ENCODE measurements at regions not wholly inside any gene's neighbourhood (a gene's known extent, or its start where the extent isn't known, plus 50 kb on each side); places are given as distances from the start of the nearest gene placed in this dataset.
"Not testable (repeated sequence)": the region's sequence is repeated elsewhere in the genome, so short reads cannot be mapped to it uniquely, and the experiment has no call there.

DNA sequence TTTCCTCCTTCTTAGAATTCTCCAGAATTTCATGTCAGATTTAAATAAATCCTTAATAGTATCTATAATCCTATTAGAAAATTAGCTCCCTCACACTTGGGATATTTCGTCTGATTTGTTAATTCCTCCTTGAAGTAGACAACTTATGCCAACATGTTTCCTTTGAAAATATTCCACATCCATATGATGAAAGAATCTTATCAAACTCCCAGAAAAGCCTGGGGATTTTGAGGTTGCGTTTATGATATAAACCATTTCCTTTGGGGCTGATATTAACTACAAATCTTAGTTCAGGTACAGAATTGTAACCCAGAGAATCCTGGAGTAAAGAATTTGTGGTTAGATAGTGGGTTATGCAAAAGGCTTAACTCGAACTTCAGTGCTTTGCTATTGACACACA is 2373.8 kb upstream of the ACO1 start:
- DNase-seq (ENCODE audit: low spot score): no peak

- DNase-seq (ENCODE audit: low spot score): no peak
Measured at GRCh38 chr9:30012622-30013021, 2371.8 kb upstream of the ACO1 start.

GRCh38 chr9:30015073-30015472 is 2369.4 kb upstream of the ACO1 start:
- no peak for DNase-seq (ENCODE audit: low spot score)

- DNase-seq (ENCODE audit: low spot score): no peak
Measured at GRCh38 chr9:30020161-30020560, 2364.3 kb upstream of the ACO1 start.

DNA sequence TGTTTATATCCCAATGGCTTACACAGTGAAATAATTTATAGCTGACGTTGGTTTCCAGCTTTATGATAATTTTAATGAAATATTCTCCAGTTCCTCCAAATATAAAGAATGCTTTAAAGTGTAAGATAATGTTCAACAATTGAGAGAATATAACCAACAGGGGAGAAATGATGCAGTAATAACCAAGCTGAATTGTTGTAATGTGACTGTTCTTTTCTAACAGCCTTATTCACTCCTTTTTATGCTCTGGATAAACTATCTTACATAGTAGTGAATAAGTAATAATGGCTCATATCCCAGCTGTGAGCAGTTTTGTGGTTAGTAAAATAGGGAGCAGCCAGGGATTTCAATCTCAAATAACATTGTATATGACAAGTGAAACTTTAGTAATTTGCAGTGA is 2348.7 kb upstream of the ACO1 start:
- no peak for DNase-seq (ENCODE audit: low spot score)

DNA sequence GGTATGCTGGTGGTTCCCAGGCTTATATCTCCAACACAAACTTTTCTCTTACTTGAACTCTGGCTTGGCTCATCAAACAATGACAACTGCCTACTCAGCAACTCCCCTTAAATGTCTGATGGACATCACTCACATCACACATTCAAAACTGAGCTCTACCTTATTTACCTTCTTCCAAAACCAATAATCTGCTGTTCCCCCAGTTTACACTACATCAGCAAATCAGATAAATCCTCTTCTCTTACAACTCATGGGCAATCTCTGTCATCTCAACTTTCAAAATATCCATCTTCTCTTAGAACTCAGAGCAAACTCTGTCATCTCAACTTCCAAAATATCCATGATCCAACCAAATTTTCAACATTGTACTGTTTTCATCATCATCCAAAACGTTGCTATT is 2347.9 kb upstream of the ACO1 start:
- no peak for DNase-seq (ENCODE audit: low spot score)

DNA sequence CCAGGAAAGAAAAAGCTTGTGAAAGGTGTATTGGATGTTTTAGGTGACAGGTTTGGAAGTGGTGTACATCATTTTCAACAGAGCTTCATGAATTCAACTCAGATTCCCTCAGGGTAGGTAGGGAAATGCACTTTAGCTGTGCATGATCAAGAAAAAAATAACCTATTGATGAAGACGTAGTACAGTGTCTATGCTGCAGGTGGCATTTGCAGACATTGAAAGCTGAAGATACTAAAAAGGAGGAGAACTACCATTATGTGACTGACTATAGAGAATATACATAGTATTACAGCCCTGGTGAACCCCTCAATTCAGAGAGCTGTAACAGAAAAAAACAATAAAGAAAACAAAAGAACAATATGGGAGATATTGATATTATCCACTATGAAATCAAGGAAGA is 2344.7 kb upstream of the ACO1 start:
- no peak for DNase-seq (ENCODE audit: low spot score)

GRCh38 chr9:30048396-30048795 is 2336.0 kb upstream of the ACO1 start:
- DNase-seq (ENCODE audit: low spot score): no peak

DNA sequence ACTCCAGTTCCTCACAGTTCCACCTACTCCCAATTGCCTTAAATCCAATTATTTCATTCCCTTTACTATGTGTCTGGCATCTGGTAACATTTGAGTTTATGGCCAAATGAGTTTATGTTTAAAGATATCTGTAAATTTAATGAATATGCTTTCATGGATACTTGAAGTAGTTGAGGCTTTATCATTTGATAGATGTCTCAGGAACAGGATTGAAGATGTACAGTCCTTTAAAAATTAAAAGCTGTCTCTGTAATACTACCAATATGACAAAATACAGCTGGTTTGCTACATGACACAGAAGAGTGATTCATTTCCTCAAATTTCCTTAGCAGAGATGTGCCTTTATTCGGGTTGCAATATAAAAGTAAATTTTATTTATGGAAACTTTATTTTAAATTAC is 2326.0 kb upstream of the ACO1 start:
- DNase-seq (ENCODE audit: low spot score): no peak

DNA sequence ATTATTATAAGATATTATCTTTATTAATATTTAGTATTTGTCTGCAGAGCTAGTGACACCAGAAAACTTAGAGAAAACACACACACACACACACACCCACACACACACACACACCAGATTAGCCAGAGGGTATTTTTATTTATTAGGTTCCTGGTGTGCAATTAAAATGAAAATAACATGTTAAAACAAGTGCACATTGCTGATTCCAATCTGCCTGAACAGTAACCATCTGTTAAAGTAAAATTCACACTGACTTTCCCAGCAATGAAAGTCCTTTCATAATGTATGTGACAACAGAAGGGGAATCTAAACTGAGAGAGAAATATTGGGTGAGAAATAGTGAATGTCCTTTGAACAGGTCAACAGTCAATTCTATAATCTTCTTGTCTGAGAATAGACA is 2323.5 kb upstream of the ACO1 start:
- no peak for DNase-seq (ENCODE audit: low spot score)

- DNase-seq (ENCODE audit: low spot score): no peak
Measured at GRCh38 chr9:30065888-30066287, 2318.6 kb upstream of the ACO1 start.

- not testable (repeated sequence) for DNase-seq (ENCODE audit: low spot score)
Measured at GRCh38 chr9:30069236-30069635, 2315.2 kb upstream of the ACO1 start.

DNA sequence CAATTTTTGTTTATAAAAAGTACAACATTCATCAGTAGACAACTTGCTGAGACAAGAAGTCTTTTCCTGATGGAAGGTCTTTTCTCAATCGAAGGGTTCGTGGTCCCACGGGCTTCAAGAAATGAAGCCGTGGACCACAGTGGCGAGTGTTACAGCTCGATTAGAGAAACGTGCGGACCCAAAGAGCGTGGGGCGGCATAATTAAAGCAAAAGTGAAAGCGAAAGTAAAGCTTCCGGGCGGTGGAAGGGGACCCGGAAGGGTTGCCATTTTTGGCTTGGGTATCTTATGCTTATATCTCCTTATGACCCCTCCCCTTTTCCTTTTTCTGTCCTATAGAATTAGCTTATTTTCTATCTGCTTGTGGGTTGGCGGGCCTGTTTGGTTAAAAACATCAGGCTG is 2309.4 kb upstream of the ACO1 start:
- DNase-seq (ENCODE audit: low spot score): no peak

DNA sequence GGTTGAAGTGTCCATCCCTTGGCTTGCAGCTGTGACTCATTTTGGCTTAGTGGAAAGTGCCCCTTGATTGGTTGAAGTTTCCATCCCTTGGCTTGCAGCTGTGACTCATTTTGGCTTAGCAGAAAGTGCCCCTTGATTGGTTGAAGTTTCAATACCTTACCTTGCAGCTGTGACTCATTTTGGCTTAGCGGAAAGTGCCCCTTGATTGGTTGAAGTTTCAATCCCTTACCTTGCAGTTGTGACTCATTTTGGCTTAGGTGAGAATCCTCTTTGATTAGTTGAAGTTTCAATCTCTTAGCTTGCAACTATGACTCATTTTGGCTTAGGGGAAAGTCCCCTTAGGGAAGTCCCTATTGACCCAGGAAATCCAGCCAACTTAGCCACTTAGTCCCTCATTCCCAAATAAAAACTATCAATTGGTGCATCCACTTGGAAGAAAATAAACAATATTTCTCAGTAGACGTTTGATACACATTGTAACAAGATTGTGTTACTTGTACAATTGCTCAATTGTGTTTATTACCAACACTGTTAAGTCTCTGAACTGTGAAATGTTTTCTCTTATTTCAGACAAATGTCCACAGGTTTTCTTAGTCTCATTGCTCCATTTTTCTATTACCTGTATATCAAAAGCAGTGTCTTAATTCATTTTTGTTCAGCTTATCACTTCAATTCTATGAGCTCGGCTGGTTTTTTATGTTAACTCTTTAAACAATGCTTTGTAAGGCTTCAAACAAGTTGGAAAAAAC is 2308.8 kb upstream of the ACO1 start:
- no peak for DNase-seq (ENCODE audit: low spot score)

DNA sequence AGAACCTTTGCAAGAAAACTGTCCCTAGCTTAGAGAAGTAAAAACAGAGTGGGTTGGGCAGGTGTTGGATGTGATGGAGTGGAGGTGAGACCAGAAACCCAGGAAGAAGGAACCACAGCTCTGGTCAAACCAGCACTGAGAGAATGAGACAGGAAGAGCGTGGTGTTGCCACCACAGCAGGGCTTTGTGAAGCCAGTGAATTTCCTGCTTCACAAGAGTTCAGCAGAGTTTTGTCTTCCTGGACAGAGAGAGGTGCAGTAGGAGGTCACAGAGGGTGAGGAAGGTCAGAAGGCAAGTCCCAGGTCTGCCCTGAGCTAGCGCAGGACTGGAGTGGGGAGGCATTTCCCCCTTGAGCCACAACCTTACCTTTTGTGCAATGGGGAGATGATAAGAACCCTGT is 2306.2 kb upstream of the ACO1 start:
- no peak for DNase-seq (ENCODE audit: low spot score)

DNA sequence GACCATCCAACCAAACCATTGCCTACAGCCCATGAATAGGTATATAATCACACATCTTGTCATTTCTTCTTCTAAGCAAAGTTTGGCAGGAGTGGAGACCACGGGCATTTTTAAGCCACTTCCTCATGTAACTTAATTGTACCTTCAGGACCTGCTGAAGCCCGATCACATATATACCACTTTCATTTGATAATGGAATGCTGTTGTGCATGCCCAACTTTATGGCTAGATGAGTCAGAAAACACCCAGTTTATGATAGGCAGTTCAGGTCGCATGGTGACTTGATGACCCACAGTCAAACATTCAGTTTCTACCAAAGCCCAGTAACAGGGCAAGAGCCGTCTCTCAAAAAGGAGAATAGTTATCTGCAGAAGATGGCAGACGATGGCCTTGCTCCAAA is 2295.0 kb upstream of the ACO1 start:
- no peak for DNase-seq (ENCODE audit: low spot score)

DNA sequence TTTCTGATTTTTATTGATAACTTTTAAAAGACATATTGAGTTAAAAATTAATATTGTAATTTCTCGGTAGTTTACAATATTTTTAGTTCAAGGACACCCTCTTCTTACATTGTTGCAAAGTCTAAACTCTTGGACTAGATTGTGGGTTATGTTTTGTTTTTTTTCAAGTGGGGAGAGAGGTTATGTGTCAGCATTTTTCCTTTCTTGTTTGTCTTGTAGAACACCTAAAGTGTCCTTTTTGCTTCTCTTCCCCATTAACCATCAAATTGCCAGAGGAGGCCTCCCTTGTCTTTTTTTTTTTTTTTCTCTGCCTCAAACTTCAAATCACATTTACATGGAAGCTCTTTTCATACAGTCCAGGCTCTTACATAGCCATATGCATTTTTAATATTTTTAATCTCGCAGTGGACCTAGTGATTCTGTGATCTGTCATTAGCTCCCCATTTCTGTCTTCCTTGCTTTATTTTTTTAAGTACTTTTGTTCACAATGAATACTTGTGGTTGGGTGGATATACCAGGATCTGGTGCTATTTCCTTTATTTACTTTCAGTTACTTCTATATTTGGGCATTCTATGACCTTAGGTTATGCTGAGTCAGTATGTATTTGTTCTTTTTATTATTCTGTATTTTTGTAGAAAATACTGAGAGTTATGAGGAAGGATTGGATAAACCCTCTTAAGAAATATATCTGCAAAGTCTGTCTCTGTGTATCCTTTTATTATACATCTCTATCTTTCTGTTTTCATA is 2280.6 kb upstream of the ACO1 start:
- no peak for DNase-seq (ENCODE audit: low spot score)

DNA sequence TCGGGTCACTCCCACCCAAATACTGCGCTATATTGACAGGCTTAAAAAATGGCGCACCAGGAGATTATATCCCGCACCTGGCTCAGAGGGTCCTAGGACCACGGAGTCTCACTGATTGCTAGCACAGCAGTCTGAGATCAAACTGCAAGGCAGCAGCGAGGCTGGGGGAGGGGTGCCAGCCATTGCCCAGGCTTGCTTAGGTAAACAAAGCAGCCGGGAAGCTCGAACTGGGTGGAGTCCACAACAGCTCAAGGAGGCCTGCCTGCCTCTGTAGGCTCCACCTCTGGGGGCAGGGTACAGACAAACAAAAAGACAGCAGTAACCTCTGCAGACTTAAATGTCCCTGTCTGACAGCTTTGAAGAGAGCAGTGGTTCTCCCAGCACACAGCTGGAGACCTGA is 2277.3 kb upstream of the ACO1 start:
- not testable (repeated sequence) for DNase-seq (ENCODE audit: low spot score)

DNA sequence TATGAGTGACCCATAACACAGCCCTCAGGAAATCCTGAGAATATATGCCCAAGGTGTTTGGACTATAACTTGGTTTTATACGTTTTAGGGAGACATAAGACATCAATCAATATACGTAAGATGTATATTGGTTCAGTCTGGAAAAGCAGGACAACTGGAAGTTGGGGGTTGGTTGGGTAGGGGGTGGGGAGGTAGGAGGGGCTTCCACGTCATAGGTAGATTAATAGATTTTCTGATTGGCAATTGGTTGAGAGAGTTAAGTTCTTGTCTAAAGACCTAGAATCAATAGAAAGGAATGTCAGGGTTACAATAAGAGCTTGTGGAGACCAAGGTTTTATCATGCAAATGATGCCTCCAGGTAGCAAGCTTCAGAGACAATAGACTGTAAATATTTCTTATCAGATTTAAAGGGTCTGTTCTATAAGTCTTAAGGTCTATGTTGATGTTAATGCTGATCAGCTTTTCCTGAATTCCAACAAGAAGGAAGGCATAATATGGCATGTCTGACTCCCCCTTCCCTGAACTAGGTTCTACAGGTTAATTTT is 2267.7 kb upstream of the ACO1 start:
- no peak for DNase-seq (ENCODE audit: low spot score)

DNA sequence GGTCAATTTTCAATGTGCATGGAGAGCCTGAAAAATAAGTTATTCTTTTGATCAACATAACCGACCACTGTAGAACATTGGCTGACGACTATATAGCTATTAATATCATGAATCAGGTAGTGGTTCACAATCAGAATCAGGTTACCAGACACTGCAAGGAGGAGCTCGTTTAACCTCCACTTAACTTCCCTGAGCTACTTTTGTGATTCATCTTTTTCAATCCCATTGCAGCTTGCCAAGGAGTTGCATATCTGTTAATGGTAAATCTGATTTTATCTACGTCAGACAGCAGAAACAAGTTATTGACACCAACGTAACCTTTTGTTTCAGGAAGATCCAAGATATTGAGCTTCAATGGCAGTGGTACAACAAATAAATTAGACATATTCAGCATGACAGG is 2263.8 kb upstream of the ACO1 start:
- no peak for DNase-seq (ENCODE audit: low spot score)

DNA sequence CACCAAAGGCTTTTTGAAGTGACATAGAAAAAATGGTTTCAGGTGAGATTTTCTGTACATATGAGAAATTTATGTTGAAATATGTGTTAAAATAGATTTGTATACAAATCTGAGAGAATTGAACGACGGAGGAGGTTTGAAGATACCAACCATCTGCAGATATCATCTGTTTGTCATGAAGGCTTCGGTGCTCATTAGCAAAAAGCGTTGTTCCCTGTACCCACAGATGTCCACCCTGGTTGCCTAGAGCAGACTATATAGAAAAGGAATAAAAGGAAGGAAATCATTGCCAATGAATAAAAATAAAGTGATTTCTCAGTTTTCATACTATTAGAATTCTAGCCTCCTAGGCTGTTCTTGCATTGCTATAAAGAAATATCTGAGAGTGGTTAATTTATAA is 2262.8 kb upstream of the ACO1 start:
- DNase-seq (ENCODE audit: low spot score): no peak

DNA sequence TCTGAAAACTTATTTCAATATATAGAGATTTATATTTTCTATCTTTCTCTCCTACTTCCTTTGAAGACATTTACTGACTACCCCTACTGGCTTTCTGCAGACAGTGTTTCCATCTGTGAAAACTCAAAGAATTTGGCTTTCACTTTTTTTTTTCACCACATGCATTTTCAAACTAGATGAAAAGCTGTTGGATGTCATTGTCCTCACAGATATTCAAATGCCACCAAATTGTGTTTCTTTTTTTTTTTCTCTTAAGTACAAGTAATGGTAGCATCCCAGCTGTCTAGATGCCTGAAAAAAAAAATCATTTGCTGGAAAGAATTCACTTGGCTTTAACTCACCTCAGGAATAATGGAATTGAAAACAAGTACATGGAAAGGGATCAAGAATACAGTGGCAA is 2258.6 kb upstream of the ACO1 start:
- no peak for DNase-seq (ENCODE audit: low spot score)

- no peak for DNase-seq (ENCODE audit: low spot score)
Measured at GRCh38 chr9:30127371-30127770, 2257.1 kb upstream of the ACO1 start.

DNA sequence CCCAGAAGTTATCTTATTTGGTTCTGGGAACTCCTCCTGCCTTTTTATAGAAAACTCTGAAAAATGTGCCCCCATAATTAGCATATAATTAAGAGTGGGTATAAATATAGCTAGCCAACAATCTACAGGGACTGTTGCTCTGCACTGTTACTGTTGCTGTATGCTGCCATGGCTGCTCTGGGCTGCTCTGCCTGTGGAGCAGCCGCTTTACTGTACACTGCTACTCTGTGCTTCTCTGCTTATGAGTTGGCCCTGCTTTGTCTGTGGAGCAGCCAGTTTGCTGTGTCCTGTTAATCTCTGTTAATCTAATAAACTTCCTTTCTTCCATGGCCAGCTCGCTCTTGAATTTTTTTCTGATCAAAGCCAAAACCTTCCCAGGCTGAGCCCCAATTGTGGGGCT is 2244.0 kb upstream of the ACO1 start:
- no peak for DNase-seq (ENCODE audit: low spot score)
